Glomerular visceral epithelial cell (primary cell): ENCODE measurements at regions not wholly inside any gene's neighbourhood (a gene's known extent, or its start where the extent isn't known, plus 50 kb on each side); places are given as distances from the start of the nearest gene placed in this dataset.
"Not testable (repeated sequence)": the region's sequence is repeated elsewhere in the genome, so short reads cannot be mapped to it uniquely, and the experiment has no call there.

Experiments
- DNase-seq: peaks from one replicate; pipeline ENCODE4 v3.0.0-alpha.2; 2016; ENCODE audit errors: extremely low spot score

GRCh38 chr18:14460364-14460763 lies 83.0 kb downstream of the POTEC start:
- not testable (repeated sequence) for DNase-seq

DNA sequence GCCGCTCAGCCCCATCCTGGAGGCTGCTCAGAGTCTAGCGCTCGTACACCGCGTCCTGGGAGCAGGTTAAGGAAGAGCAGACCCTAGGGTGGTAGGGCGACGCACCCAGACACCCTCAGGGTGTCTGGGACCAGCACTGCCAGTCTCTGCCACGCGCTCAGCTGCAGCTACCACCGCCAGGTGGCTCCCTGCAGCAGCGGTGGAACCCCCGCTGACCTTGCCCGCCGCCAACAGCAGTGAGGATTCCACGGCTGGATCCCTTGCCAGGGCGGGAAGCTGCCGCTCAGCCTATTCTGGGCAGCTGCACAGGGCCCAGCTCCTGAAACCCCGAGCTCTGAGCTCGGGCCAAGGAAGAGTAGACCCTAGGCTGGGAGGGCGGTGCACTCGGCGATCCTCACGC lies 83.6 kb downstream of the POTEC start:
- not testable (repeated sequence) for DNase-seq

GRCh38 chr18:14458009-14458945 lies 85.1 kb downstream of the POTEC start:
- DNase-seq: peak; percentile 39

DNA sequence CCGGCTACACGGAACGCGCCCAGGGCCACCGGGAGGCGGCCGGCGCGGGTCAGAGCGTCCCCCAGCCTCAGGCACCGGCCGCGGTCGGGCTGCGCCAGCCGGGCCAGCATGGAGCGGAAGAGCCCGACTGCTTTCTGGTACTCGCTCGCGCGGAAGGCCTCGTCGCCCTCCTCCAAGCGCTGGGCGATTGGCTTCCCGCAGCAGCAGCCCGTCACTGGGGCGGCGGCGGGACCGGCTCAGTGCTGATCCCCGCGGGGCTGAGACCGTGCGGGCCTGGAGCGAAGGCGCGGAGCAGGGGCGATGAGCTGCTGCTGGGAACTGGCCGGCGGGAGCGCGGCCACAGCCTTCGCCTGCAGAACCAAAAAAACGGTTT lies 92.8 kb downstream of the POTEC start:
- DNase-seq: peak; percentile 36

DNA sequence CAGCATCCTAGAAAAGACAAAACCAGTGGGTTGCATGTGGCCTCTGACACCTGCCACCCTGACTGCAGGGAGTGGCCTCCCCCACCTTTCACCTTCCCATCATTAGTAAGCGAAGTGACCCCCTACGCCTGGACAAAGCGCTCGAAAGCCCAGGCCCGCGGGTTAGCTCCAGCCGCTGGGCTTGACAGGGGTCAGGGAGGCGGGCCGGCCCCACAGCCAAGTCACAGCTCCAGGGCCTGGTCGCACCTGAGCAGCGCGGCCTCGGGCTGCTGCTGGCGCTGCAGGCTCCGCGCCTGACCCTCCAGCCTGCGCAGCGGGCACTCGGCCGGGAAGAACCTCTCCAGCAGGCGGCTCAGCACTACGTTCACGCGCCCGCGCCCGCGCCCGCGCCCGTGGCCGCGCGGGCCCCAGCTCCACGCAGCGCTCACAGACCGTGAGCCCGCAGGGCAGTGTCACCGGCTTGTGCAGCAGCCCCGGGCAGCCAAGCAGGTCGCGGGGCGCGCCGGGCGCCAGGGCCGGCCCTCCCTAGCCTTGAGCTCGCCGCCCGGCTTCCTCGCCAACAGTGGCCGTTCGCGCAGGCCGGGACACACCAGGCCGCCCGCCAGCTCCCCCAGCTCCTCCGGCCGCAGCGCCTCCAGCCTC lies 93.3 kb downstream of the POTEC start:
- DNase-seq: peak; percentile 65

GRCh38 chr18:14449062-14449461 lies 94.3 kb downstream of the POTEC start:
- DNase-seq: not testable (repeated sequence)

GRCh38 chr18:14447715-14448114 lies 95.7 kb downstream of the POTEC start:
- not testable (repeated sequence) for DNase-seq

- peak; percentile 39 for DNase-seq
These were observed 107.9 kb downstream of the POTEC start for GRCh38 chr18:14435460-14435859.

DNA sequence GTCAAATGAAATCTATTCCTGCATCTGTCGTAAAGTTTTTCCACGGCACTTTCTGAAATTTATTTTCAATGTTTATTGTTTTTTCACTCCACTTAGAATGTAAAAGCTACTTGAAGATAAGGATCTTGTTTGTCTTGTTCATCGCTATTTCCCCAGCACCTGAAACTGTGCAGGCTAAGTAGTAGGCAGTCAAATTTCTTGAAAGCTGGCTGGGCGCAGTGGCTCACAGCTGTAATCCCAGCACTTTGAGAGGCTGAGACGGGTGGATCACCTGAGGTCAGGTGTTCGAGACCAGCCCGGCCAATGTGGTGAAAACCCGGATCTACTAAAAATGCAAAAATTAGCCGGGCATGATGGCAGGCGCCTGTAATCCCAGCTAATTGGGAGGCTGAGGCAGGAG lies 111.0 kb downstream of the POTEC start:
- DNase-seq: not testable (repeated sequence)

- DNase-seq: peak; percentile 88
These were observed 112.3 kb downstream of the POTEC start for GRCh38 chr18:14431031-14431521.

- peak; percentile 6 for DNase-seq
These were observed 127.6 kb downstream of the POTEC start for GRCh38 chr18:14415806-14416205.

DNA sequence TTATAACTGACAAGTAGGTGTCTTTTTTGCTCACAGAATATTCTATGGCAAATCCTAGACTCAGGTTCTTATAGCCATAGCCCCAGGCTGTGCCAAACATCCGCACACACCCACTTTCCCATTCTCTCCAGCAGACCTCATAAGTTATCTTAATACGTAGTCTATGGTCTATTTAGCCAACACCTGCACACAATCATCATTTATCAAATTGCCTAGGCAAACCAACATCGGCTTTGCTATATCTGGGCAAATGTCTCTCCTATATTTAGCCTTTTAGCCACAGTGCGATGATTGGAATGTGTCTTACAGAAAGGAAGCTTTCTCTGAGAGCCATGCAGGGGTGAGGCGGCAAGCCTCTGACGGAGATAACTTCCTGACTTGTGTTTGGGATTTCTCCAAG lies 128.0 kb downstream of the POTEC start:
- DNase-seq: not testable (repeated sequence)

- DNase-seq: not testable (repeated sequence)
These were observed 147.9 kb downstream of the POTEC start for GRCh38 chr18:14395533-14395932.

GRCh38 chr18:14393563-14394103 lies 149.8 kb downstream of the POTEC start:
- DNase-seq: not testable (repeated sequence)

DNA sequence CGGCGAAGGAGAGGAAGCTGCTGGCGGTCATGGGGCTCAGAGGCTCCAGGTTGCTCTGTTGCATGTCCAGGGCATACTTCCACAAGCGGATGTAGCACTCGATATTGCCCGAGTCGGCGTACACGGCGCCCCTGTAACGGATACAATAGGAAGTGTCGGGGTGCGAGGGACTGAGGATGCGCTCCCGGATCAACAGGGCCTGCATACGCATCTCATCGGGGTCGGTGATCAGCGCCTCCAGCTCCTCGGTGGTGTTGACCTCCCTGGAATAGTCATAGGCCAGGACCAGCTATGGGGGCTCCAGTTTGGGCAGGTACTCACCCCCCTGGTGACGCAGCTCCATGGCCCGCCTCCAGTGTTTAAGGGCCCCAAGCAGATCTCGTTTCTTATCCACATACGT lies 150.8 kb downstream of the POTEC start:
- not testable (repeated sequence) for DNase-seq

- not testable (repeated sequence) for DNase-seq
These were observed 158.4 kb downstream of the POTEC start for GRCh38 chr18:14384961-14385360.

GRCh38 chr18:14382666-14383065 lies 160.7 kb downstream of the POTEC start:
- not testable (repeated sequence) for DNase-seq

GRCh38 chr18:14379489-14379888 lies 163.9 kb downstream of the POTEC start:
- not testable (repeated sequence) for DNase-seq

- not testable (repeated sequence) for DNase-seq
These were observed 165.0 kb downstream of the POTEC start for GRCh38 chr18:14378376-14378775.

GRCh38 chr18:14361346-14361745 lies 182.1 kb downstream of the POTEC start:
- not testable (repeated sequence) for DNase-seq

DNA sequence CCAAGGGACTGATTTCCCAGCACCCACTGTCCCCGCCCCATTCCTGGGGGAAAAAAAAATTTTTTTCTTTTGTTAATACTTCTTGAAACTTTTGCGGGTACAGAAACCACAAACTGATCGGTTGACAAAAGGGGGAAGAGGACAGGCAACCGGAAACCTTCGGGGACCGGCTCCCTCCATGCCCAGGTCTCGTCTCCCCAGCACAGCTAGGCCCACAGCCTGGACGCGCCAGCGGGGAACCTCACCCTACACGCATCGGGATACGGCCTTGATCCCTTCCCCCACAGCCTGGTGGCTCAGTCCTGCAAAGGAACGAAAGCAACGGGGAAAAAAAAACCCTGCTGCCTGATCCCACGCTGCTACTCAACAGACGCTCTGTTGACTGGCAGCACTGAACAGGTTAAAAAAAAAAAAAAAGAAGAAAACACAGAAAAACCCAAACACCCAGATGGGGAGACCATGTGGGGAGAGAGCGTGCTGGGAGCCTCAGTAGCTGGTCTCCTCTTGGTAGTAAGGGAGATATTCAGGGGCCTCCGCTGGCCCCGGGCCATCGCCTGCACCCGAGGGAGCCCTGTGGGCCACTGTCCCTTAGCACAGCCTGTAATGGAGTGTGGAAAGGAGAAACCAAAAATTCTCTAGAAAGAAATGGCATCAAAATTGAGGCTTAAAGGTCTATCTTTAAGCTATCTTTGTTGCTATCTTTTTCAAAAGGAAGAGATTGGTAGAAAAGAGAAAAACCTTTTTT lies 185.7 kb downstream of the POTEC start:
- not testable (repeated sequence) for DNase-seq

DNA sequence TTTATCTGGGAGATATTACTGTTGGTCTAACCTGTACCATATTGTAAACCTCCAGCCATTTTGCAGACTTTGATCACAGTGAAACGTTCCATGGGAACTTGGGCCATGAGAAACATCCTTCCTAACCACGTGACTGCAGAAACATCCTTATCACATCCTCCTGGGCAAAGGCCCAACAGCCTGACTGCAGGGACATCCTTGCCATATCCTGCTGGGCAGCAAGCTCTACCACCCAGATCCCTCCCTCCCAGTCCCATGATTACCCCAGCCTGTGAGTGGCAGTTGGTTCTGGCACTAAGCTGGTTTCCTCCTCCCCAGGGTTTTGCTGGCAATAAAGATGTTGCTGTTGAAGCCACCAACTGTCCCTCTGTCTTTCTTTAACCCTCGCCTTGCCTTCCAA lies 201.2 kb downstream of the POTEC start:
- DNase-seq: not testable (repeated sequence)
